OCI-LY7 (cell line): ENCODE measurements at regions not wholly inside any gene's neighbourhood (a gene's known extent, or its start where the extent isn't known, plus 50 kb on each side); places are given as distances from the start of the nearest gene placed in this dataset.

Source experiments
- CTCF ChIP-seq: fragments of 200-600 bp; sonication (generic); conservative IDR thresholded peaks from 2 replicates; pipeline ENCODE4 v1.5.1; 2014; ENCODE audit warnings: mild to moderate bottlenecking, antibody characterized with exemption, low read length, moderate library complexity, mixed read lengths
- EZH2phosphoT487 ChIP-seq: fragments of 200-600 bp; sonication (generic); IDR thresholded peaks from 2 replicates; pipeline ENCODE4 v1.6.1; 2018; ENCODE audit warnings: low read depth, borderline replicate concordance, mild to moderate bottlenecking, mixed run types, antibody characterized with exemption, low read length, moderate library complexity, mixed read lengths

DNA sequence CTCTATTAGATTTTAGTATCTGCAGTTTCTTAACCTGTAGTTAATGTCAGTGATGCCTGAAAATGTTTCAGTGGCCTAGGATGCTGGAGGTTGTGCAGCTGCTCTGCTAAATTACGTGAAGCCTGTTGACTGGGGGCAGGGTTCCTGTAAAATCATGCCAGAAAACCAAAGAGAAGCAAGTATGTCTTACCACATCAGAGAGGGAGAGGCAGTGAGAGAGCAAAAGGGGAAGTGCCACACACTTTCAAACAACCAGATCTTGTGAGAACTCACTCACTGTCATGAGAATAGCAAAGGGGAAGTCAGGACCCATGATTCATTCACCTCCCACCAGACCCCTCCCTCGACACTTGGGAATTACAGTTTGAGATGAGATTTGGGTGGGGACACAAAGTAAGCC lies 83.9 kb upstream of the CYLC2 start:
- TF ChIP-seq CTCF, result no peak
- no peak for TF ChIP-seq EZH2phosphoT487
